HEK293T (cell line): ENCODE measurements at regions not wholly inside any gene's neighbourhood (a gene's known extent, or its start where the extent isn't known, plus 50 kb on each side); places are given as distances from the start of the nearest gene placed in this dataset.

Experiments used
- BHLHE40 ChIP-seq: fragments of 450-650 bp; IDR thresholded peaks from 2 replicates; pipeline ENCODE4 v1.6.1; 2016; ENCODE audit warnings: mild to moderate bottlenecking, moderate library complexity, borderline replicate concordance
- ELF4 ChIP-seq: fragments of 450-650 bp; IDR thresholded peaks from 2 replicates; pipeline ENCODE4 v1.6.1; 2017; ENCODE audit warnings: antibody characterized with exemption
- FOXA1 ChIP-seq: fragments of 450-650 bp; IDR thresholded peaks from 2 replicates; pipeline ENCODE4 v1.6.1; 2016; ENCODE audit warnings: mild to moderate bottlenecking
- FOXK2 ChIP-seq: fragments of 450-650 bp; IDR thresholded peaks from 2 replicates; pipeline ENCODE4 v1.6.1; 2016; ENCODE audit warnings: mild to moderate bottlenecking
- FOXM1 ChIP-seq: fragments of 450-650 bp; IDR thresholded peaks from 2 replicates; pipeline ENCODE4 v1.6.1; 2017; ENCODE audit warnings: mild to moderate bottlenecking, borderline replicate concordance
- LEF1 ChIP-seq: fragments of 450-650 bp; IDR thresholded peaks from 2 replicates; pipeline ENCODE4 v1.6.1; 2017; ENCODE audit warnings: mild to moderate bottlenecking, borderline replicate concordance
- SUZ12 ChIP-seq: fragments of 450-650 bp; IDR thresholded peaks from 2 replicates; pipeline ENCODE4 v1.6.1; 2016; ENCODE audit warnings: mild to moderate bottlenecking
- TARDBP ChIP-seq: fragments of 450-650 bp; IDR thresholded peaks from 2 replicates; pipeline ENCODE4 v1.6.1; 2016
- ZNF384 ChIP-seq: fragments of 450-650 bp; IDR thresholded peaks from 2 replicates; pipeline ENCODE4 v1.6.1; 2016

DNA sequence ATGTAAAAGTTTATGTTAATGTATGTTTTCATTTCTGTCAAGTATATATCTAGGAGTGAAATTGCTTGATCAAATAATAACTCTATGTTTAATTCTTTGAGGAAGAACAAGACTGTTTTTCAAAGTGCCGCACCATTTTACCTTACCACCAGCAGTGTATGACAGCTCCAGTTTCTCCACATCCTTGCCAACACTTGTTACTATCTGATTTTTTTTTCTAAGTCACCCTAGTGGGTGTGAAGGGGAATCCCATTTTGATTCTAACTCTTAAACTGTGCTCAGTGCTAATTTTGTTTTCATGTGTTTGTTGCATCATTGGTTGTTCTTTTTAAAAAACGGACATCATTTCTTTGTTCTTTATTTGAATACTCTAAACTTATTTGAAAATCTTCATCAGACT, 120.2 kb upstream of the CDK6 start:
- TF ChIP-seq FOXM1 (no peak), SUZ12 (no peak), FOXK2 (no peak), ZNF384 (no peak), LEF1 (no peak), ELF4 (no peak), FOXA1 (no peak), BHLHE40 (no peak), TARDBP (no peak)
